Heart left ventricle (tissue), 13 donors: ENCODE measurements at regions not wholly inside any gene's neighbourhood (a gene's known extent, or its start where the extent isn't known, plus 50 kb on each side); places are given as distances from the start of the nearest gene placed in this dataset.
"Not testable (repeated sequence)": the region's sequence is repeated elsewhere in the genome, so short reads cannot be mapped to it uniquely, and the experiment has no call there.

ENCODE experiments used
- POLR2A ChIP-seq, 2 donors: fragments of 450-650 bp; IDR thresholded peaks; one replicate each; pipeline ENCODE4 v1.6.1; 2017; ENCODE audit warnings: antibody characterized with exemption in 2 of 2, mild to moderate bottlenecking in 2 of 2, moderate library complexity in 2 of 2
- TF ChIP-seq, protein P1 (sequence below), 12 donors: fragments of 200-600 bp; sonication (generic) in 4 of 12; IDR thresholded peaks; one replicate each; pipeline versions ENCODE4 v1.5.0 to v1.8.0; 2018 to 2022; ENCODE audit warnings: antibody characterized with exemption in 12 of 12, mild to moderate bottlenecking in 5 of 12
- donor health status: ischemic (EF 13 %, LVEDD 7.1; RV severe dilation, severe dysfunction).
- donor health status: DM: no; HTN: yes; CAD: no.
- donor health status: DM: no; HTN: no; CAD: no.
- donor health status: ischemic (EF 25% LVEDD 6.9; RV normal size, moderate dysfunction).
- donor health status: ischemic (EF 25% LVEDD 5.7; RV mildly dilated, moderate dysfunction).
- donor health status: ischemic (EF 35%, LVEDD 5.7; RV mildly dilated, moderate dysfunction).
- donor health status: nonischemic (EF 11% LVEDD 7.7; RV severe dilation, severe dysfunction).
- donor health status: DM: yes; HTN: yes; CAD: no.
- donor health status: PGD.
- donor health status: ischemic (EF 29% LVEDD 5.4; RV normal size, mild dysfunction).
- donor health status: nonischemic (EF 23%, LVEDD 6.1; RV moderate dilation, normal function).

DNA sequence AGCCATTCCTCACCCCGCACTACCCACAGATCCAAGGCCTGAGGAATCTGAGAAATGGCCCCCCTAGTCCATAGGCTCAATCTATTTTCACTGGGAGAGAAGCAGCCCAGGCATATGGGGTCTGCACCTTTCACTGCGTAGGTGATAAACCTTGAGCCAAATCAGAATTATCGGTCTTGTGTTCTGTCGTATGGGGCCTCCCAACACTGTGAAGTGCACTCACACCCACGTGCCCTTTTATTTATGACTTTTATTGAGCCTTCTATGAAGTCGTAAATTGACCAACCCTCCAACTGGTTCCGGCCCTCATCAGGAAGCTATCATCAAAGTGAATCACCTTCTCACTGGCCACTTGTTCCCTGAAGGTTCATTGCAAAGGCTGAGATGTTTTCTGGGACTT, 259.3 kb downstream of the NPIPA7 start:
- TF ChIP-seq POLR2A (IDR thresholded peaks at IDR 0.05), result not testable (repeated sequence)
- TF ChIP-seq, protein P1, sequence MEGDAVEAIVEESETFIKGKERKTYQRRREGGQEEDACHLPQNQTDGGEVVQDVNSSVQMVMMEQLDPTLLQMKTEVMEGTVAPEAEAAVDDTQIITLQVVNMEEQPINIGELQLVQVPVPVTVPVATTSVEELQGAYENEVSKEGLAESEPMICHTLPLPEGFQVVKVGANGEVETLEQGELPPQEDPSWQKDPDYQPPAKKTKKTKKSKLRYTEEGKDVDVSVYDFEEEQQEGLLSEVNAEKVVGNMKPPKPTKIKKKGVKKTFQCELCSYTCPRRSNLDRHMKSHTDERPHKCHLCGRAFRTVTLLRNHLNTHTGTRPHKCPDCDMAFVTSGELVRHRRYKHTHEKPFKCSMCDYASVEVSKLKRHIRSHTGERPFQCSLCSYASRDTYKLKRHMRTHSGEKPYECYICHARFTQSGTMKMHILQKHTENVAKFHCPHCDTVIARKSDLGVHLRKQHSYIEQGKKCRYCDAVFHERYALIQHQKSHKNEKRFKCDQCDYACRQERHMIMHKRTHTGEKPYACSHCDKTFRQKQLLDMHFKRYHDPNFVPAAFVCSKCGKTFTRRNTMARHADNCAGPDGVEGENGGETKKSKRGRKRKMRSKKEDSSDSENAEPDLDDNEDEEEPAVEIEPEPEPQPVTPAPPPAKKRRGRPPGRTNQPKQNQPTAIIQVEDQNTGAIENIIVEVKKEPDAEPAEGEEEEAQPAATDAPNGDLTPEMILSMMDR (IDR thresholded peaks at IDR 0.05), result not testable (repeated sequence)
